Lower leg skin (tissue), 3 donors: ENCODE measurements at regions not wholly inside any gene's neighbourhood (a gene's known extent, or its start where the extent isn't known, plus 50 kb on each side); places are given as distances from the start of the nearest gene placed in this dataset.

Experiments used
- POLR2A ChIP-seq, 2 donors: fragments of 450-650 bp; IDR thresholded peaks; one replicate each; pipeline ENCODE4 v1.6.1; 2016 to 2017; ENCODE audit warnings: antibody characterized with exemption in 2 of 2, mild to moderate bottlenecking in 1 of 2, moderate library complexity in 1 of 2
- TF ChIP-seq, protein P1 (sequence below), 3 donors: fragments of 450-650 bp; IDR thresholded peaks; one replicate each; pipeline ENCODE4 v1.5.1; 2016; ENCODE audit warnings: antibody characterized with exemption in 3 of 3, mild to moderate bottlenecking in 3 of 3, moderate library complexity in 2 of 3

DNA sequence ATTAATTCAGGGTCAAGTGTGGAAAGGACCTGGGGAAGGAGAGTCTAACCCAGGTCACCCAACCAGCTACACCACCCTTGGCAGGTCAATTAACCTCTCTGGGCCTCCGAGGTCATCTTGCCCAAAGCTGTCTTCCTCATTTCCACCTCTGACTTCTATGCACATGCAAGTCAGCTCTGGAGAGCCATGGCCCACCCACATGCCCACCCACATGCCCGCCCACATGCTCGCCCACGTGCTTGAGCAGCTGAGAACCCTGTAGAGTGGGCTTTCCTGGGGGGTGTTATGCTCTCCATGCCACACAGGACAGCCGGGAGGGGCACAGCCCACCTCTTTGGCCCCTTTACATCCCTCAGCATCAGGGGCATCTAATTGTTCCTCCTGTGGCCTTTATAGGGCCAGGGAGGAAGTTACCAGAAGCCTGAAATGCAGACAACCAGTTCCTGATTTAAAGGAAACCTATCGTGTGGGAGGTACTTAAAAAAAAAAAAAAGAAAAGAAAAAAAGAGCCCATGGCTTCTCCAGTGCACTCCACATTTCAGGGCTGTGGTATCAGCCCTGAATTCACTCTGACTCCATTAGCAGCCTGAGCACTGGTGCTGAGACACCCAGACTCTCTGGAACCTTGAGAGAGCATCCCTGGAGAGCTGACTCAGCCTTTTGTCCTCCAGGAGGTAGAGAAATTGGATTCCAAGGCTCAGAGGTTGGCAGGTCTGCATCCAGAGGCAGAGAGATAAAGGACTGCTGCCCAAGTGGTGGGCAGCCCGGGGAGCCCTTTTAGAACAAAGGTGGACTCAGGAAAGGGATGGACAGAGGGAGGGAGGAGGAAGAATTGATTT lies 176.2 kb upstream of the ZMIZ1 start:
- TF ChIP-seq POLR2A (IDR thresholded peaks at IDR 0.05) = no peak
- TF ChIP-seq, protein P1, sequence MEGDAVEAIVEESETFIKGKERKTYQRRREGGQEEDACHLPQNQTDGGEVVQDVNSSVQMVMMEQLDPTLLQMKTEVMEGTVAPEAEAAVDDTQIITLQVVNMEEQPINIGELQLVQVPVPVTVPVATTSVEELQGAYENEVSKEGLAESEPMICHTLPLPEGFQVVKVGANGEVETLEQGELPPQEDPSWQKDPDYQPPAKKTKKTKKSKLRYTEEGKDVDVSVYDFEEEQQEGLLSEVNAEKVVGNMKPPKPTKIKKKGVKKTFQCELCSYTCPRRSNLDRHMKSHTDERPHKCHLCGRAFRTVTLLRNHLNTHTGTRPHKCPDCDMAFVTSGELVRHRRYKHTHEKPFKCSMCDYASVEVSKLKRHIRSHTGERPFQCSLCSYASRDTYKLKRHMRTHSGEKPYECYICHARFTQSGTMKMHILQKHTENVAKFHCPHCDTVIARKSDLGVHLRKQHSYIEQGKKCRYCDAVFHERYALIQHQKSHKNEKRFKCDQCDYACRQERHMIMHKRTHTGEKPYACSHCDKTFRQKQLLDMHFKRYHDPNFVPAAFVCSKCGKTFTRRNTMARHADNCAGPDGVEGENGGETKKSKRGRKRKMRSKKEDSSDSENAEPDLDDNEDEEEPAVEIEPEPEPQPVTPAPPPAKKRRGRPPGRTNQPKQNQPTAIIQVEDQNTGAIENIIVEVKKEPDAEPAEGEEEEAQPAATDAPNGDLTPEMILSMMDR (IDR thresholded peaks at IDR 0.05) = no peak
